Erythroblast (primary cell): ENCODE measurements at regions not wholly inside any gene's neighbourhood (a gene's known extent, or its start where the extent isn't known, plus 50 kb on each side); places are given as distances from the start of the nearest gene placed in this dataset.

ENCODE experiments used
- DNase-seq, 2 experiments: peaks; one replicate each; lab custom pipeline; 2025; lab: John Stamatoyannopoulos, UW
- GATA1 ChIP-seq: IDR thresholded peaks from 2 replicates; pipeline ENCODE4 v1.6.1; 2011; ENCODE audit warnings: low read depth, mild to moderate bottlenecking, control low read depth, low read length, moderate library complexity
- POLR2A ChIP-seq: IDR thresholded peaks from 2 replicates; pipeline ENCODE4 v1.6.1; 2011; ENCODE audit warnings: mild to moderate bottlenecking, low read length

DNA sequence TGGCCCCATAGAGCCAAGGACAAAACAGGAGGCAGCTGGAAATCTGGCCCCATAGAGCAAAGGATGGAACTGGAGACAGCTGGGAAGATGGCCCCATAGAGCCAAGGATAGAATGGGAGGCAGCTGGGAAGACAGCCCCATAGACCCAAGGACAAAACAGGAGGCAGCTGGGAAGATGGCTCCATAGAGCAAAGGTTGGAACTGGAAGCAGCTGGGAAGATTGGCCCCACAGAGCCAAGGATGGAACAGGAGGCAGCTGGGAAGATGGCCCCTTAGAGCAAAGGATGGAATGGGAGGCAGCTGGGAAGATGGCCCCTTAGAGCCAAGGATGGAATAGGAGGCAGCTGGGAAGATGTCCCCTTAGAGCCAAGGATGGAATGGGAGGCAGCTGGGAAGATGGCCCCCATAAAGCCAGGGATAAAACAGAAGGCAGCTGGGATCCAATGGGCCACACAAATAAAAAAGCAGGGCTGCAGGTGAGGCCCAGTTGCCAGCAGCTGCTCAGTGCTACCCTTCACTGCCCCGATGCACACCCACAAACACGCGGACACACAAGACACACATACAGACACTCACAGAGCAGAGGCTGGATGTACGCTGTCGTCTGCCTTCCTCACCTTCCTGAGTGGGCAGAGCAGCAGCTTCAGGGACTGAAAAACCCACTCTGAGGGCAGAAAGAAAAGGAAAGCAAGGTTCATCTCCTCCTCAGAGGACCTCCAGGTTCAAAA is 505.4 kb upstream of the MYT1L start:
- TF ChIP-seq POLR2A (no peak), GATA1 (no peak)
- no peak for DNase-seq

DNA sequence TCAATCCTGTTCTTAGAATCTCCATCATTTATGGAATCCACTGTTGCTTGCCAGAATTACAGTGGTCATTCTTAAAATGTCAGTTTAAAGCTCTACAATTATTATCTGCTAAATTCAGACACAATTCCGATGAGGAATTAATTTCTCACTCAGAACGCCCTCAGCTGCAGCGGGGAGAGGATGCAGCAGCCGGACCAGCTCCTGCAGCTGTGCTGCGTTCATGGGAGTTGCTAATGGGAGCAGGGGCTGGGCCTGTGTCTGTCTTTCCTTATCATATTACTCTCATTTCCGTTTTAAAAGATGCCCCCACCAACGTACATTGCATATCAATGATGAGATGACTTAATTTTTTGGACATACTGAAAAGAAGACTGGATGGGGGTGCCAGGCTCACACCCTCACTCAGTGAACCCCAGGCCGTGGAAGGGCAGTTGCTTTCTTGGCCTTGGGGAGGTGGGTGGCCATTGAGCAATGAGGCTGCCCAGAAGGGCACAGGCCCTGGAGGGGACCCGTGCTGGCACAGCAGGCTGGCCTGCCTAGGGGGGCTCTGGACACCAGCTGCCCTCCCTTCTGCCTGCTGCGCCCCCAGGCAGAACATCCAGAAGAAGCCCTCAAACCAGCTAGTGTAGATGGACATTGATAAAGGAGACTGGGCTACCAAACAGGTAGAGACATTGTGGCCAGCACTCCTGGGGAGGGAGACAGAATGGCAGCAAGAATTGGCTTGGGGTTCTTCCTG is 503.6 kb upstream of the MYT1L start:
- no peak for DNase-seq
- TF ChIP-seq POLR2A, result no peak
- no peak for TF ChIP-seq GATA1

DNA sequence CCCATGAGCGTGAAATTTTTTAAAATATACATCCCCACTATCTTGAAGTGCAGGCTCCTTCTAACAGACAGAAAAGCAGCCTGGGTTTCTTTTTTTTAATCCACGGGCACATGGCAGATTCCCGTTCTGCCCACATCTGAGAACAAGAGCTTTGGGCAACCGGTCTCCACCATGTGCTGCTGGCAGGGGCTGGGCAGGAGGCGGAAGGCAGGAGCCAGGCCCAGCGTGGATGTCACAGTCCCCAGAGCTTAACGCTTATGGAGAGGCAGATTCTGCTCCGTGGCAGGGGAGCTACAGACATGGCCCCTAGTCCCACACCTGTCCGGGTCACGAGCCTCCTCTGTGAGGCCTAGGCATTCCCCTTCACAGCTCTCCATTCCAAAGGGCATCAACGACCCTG is 503.0 kb upstream of the MYT1L start:
- no peak for TF ChIP-seq GATA1
- no peak for TF ChIP-seq POLR2A
- DNase-seq, result no peak

DNA sequence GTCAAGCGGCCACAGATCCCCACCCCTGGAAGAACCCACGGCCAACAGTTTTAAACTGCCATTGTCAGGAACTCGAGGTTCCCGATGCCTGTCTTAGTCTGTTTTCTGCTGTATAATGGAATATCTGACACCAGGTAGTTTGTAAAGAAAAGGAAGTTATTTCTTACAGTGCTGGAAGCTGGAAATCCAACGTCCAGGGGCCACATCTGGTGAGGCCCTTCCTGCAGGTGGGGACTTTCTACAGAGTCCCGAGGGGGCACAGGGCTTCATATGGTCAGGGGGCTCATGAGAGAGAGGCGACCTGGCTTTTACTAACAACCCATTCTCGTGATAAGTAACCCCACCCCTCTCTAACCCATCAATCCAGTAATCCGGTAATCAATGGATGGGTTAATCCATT is 501.6 kb upstream of the MYT1L start:
- TF ChIP-seq POLR2A, result no peak
- no peak for TF ChIP-seq GATA1
- no peak for DNase-seq

DNA sequence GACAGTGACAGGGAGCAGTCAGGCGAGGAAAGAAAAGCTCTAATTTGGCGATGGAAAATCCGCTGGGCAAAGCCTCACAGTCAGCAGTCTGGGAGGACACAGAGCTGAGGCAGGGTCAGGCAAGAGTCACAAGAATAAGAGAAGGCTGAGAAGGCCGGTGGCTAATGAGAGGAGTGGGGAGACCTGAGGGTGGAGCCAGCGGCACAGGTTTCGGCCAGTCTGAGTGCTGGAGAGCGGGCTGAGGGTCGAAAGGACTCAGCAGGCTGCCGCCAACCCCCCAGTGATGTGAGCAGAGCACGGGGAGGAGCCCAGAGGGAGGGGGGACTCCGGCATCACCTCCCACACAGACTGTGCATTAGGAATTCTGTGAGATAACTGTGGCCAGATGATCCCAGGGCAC is 500.6 kb upstream of the MYT1L start:
- TF ChIP-seq POLR2A (no peak), GATA1 (no peak)
- no peak for DNase-seq

DNA sequence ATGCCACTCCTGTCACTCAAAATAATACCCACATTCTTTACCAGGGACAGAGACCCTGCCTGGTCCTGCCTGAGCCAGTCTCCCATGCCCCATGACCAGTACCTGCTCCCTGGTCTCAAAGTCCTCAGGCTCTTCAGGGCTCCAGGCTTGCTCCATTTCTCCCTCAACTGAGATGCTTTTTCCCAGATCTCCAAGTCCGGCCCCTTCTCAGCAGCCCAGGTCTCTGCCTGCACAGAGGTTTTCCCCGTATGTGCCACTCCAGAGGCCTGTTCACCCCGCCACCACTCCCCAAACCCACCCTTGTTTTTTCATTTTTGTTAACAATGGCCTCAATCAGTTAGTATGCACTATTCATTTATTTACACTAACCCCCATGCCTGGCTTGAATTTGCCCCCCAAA is 499.5 kb upstream of the MYT1L start:
- no peak for DNase-seq
- TF ChIP-seq GATA1 (no peak), POLR2A (no peak)

DNA sequence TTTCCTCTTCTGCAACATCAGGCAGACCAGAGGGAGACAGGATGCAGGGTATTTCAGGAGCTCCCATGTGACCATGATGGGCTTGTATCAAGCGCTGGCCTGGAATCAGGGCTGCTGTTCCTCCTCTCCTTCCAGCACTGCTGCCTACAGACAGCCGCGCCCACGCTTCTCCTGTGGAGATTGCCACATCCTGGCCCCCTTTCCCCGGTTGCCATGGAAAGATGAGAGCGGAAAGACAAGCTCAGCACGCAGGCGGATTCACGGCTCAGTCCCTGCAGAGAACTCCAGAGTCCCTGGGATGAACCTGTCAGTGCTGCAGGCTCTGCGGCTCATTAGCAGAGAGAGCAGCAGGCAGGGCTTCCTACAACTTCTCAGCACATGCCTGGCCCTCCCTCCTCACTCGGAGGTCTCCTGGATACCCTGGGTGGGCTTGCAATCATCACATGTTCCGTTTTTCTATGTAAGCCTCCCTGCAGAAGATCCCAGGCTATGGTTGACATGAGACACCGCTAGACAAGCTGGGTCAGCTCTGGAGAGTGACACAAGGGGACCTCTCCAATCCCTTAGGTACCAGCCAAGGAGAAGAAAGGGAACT is 497.8 kb upstream of the MYT1L start:
- no peak for TF ChIP-seq POLR2A
- TF ChIP-seq GATA1, result no peak
- DNase-seq, result no peak

DNA sequence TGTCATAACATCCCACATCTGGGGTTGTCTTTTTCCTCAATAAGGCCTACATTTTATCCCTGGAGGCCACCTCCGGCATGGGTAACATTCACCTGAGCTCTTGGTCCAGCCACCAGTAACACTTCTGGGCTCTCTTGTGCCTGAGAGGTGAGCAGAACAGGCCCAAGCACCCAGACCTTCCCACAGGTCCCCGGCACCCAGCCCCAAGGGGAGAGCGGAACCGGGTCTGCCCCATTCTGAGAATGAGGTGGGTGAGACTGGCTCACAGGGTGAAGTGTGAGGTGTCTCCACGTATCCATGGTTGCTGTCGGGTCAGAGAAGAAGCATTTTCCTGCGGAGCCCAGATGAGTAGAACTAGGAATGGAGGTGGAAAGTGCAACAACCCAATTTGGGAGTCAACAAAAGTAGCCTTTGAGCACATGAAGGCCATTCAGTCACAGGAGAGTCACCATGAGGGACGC is 496.7 kb upstream of the MYT1L start:
- no peak for DNase-seq
- TF ChIP-seq GATA1 (no peak), POLR2A (no peak)

DNA sequence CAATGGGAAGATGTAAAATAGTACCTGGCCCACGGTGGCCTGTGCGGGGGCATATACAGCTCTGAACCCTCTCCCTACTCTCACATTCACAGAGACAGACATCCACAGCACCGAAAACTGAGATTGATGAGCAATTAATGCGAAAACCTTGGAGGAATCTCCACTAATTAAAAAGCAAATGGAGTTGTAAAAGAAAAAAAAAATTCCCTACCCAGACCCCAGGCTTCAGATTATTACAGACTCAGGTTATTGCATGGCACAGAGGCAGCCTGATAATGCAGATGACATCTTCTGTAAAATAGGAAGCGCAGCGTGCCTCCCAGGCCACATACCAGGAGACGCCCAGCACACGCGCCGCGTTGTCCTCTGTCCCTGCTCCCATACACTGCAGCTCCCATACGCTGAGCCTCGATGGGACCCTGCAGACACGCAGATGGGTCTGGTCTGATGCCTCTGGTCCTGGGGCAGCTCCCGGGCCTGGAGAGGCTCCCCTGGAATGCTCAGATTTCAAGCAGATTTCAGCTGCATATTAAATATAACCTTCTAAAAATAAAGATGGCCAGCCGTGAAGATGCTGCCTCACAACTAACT is 496.1 kb upstream of the MYT1L start:
- no peak for TF ChIP-seq GATA1
- TF ChIP-seq POLR2A, result no peak
- DNase-seq, result no peak

DNA sequence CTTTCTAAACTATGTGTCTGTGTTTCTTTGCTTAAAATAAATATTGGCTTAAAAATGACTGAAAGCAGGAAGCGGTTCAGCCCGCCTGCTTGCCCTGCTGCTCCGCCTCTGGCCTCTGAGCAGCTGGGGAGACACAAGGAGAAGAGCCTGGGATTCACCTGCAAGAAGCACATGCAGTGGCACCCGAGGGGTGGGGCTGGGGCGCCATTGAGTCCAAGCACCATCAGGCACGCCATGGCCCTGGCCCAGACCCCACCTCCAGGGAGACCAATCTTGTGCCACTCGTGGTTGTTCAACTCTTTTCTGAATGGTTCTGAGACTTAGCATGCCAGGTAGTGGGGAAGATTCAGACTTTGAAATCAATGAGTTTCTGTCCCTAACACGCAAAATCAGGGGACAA is 495.5 kb upstream of the MYT1L start:
- DNase-seq, result no peak
- TF ChIP-seq GATA1, result no peak
- no peak for TF ChIP-seq POLR2A

DNA sequence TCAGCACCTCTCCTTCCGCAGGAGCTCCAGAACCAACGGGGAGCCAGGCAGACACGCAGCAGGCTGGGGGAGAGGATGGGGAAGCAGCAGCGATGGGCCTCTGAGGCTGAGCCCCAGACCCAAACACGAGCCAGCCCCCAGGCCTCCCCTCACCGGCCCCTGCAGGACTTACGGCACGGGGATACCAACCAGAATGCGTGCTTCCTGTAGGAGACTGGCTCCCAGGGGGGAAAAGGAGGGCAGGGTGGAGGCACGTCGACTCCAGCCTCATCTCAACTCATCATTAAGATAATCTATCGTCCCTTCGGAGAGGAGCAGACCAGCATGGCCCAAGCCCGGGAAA is 495.1 kb upstream of the MYT1L start:
- TF ChIP-seq POLR2A, result no peak
- TF ChIP-seq GATA1, result no peak
- no peak for DNase-seq

DNA sequence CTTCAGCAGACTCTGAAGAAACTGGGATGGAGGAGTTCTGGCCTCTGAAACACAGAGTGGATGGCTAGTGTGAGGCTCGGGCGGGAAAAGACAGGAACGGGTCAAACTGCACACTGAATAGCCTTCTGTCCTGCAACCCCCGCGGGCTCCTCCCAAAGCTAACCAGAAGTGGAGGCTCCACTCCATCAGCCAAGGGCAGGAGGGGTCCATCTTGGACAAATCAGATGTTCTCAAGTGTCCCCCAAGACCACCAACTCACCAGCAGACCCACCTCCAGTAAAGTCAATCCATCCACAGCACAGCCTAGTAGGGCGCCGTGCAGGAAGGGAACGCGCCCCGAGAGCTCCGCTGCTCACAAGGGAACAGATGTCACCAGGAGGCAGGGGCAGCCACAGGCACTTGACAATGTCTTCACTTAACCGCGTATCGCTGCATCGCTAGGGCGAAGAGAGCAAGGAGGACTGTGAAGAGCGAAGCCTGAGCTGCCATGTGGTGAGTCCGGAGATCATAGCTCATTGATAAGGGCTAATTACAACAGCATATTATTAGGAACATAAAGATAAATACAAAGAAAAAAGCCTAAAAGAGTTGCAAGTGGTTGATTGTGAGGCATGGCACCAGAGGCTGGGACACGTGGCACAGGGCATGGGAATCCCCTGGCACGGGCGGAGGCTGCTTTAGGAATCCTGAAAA is 494.6 kb upstream of the MYT1L start:
- TF ChIP-seq POLR2A (no peak), GATA1 (no peak)
- DNase-seq, result no peak

DNA sequence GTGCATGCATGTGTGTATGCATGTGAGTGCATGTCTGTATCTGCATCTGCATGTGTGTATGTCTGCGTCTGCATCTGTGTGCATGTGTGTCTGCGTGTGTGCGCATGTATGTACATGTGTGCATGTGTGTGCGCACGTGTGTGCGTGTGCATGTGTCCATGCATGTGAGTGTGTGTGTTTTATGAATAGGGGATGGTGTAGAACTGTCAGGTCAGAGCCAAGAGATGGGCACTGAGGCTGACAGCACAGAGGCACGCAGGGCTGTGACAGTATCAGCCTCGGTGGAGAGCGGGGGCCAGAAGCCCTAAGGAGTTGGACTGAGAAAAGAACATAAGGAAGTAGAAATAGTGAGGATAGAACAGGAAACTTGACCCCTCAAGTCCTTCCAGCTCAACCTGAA is 494.0 kb upstream of the MYT1L start:
- TF ChIP-seq POLR2A (no peak), GATA1 (no peak)
- DNase-seq, result no peak
